Suprapubic skin (tissue), 4 donors: ENCODE measurements at regions not wholly inside any gene's neighbourhood (a gene's known extent, or its start where the extent isn't known, plus 50 kb on each side); places are given as distances from the start of the nearest gene placed in this dataset.

ENCODE experiments used
- DNase-seq, 2 donors: peaks; one replicate each; pipeline ENCODE4 v3.0.0-alpha.2; 2019; ENCODE audit warnings: low spot score in 2 of 2
- H3K27ac ChIP-seq: fragments of 200-600 bp; sonication (generic); one replicate; pipeline ENCODE4 v1.5.1; 2019
- H3K27me3 ChIP-seq: fragments of 200-600 bp; sonication (generic); one replicate; pipeline ENCODE4 v1.5.1; 2019
- H3K36me3 ChIP-seq: fragments of 200-600 bp; sonication (generic); one replicate; pipeline ENCODE4 v1.5.1; 2019
- H3K4me1 ChIP-seq: fragments of 200-600 bp; sonication (generic); one replicate; pipeline ENCODE4 v1.5.1; 2019
- H3K4me3 ChIP-seq: fragments of 200-600 bp; sonication (generic); one replicate; pipeline ENCODE4 v1.5.1; 2019; ENCODE audit warnings: mild to moderate bottlenecking
- H3K9me3 ChIP-seq: fragments of 200-600 bp; sonication (generic); one replicate; pipeline ENCODE4 v1.5.1; 2019
- CTCF ChIP-seq, 2 donors: fragments of 200-600 bp in 1 of 2; fragments of 450-650 bp in 1 of 2; sonication (generic) in 1 of 2; IDR thresholded peaks; one replicate each; pipeline ENCODE4 v1.5.1; 2016 to 2019; ENCODE audit warnings: antibody characterized with exemption in 2 of 2, mild to moderate bottlenecking in 1 of 2, moderate library complexity in 1 of 2
- EP300 ChIP-seq: sonication (generic); formaldehyde crosslinking; IDR thresholded peaks from one replicate; pipeline ENCODE4 v1.6.1; 2017; ENCODE audit warnings: antibody characterized with exemption
- POLR2A ChIP-seq, 2 donors: fragments of 450-650 bp; IDR thresholded peaks; one replicate each; pipeline ENCODE4 v1.6.1; 2017; ENCODE audit warnings: antibody characterized with exemption in 2 of 2, mild to moderate bottlenecking in 2 of 2, moderate library complexity in 2 of 2
- POLR2AphosphoS5 ChIP-seq, 3 donors: sonication (generic); formaldehyde crosslinking; IDR thresholded peaks; one replicate each; pipeline ENCODE4 v1.6.1; 2017; ENCODE audit warnings: antibody characterized with exemption in 3 of 3
- WGBS: methylation state at CpG from one replicate; pipeline ENCODE4 v1.1.5; 2018; 5-methylcytosine and 5-hydroxymethylcytosine counted together

GRCh38 chr16:63938661-63939060, 1183.2 kb downstream of the CDH11 start:
- WGBS, result 62% methylated on average over 4 of the region's 4 CpGs
- Histone ChIP-seq H3K36me3 (no peaks in the 10 kb centered on the region), H3K4me1 (no peaks in the 10 kb centered on the region)

GRCh38 chr16:63933841-63934240, 1188.0 kb downstream of the CDH11 start:
- Histone ChIP-seq H3K9me3 (no peaks in the 10 kb centered on the region), H3K27ac (no peak overlapping the region), H3K27me3 (no peaks in the 10 kb centered on the region), H3K4me1 (no peaks in the 10 kb centered on the region), H3K4me3 (no peak overlapping the region), H3K36me3 (no peaks in the 10 kb centered on the region)
- TF ChIP-seq POLR2AphosphoS5 (IDR thresholded peaks at IDR 0.05) (no peak), POLR2A (IDR thresholded peaks at IDR 0.05) (no peak), EP300 (no peak)
- WGBS, result 75% methylated on average over 3 of the region's 3 CpGs
- DNase-seq, result no peak

More at GRCh38 chr16:63938661-63939060, 1183.2 kb downstream of the CDH11 start:
- no peak for TF ChIP-seq CTCF (IDR thresholded peaks at IDR 0.05)
- TF ChIP-seq POLR2AphosphoS5 (IDR thresholded peaks at IDR 0.05), result no peak
- no peak for TF ChIP-seq POLR2A (IDR thresholded peaks at IDR 0.05)
- no peak for TF ChIP-seq EP300
- DNase-seq, result no peak
- no peak overlapping the region for H3K27ac ChIP-seq
- H3K27me3 ChIP-seq, result no peaks in the 10 kb centered on the region
- H3K9me3 ChIP-seq, result no peaks in the 10 kb centered on the region
- H3K4me3 ChIP-seq, result no peak overlapping the region

GRCh38 chr16:63928421-63928820, 1193.4 kb downstream of the CDH11 start:
- no peak for DNase-seq
- Histone ChIP-seq H3K9me3 (no peaks in the 10 kb centered on the region), H3K4me3 (no peak overlapping the region), H3K27ac (no peak overlapping the region), H3K4me1 (no peaks in the 10 kb centered on the region), H3K36me3 (no peaks in the 10 kb centered on the region), H3K27me3 (no peaks in the 10 kb centered on the region)
- no peak for TF ChIP-seq POLR2A (IDR thresholded peaks at IDR 0.05)
- TF ChIP-seq EP300, result no peak
- TF ChIP-seq POLR2AphosphoS5 (IDR thresholded peaks at IDR 0.05), result no peak
- TF ChIP-seq CTCF (IDR thresholded peaks at IDR 0.05), result no peak
- 94% methylated on average over 4 of the region's 4 CpGs for WGBS

GRCh38 chr16:63925221-63925620, 1196.6 kb downstream of the CDH11 start:
- Histone ChIP-seq H3K27me3 (no peaks in the 10 kb centered on the region), H3K9me3 (no peaks in the 10 kb centered on the region), H3K27ac (no peak overlapping the region), H3K4me3 (no peak overlapping the region), H3K36me3 (no peaks in the 10 kb centered on the region), H3K4me1 (no peaks in the 10 kb centered on the region)
- DNase-seq, result no peak
- WGBS, result 75% methylated on average over 5 of the region's 5 CpGs
- TF ChIP-seq CTCF (IDR thresholded peaks at IDR 0.05) (no peak), EP300 (no peak), POLR2A (IDR thresholded peaks at IDR 0.05) (no peak), POLR2AphosphoS5 (IDR thresholded peaks at IDR 0.05) (no peak)

GRCh38 chr16:63922560-63922959, 1199.3 kb downstream of the CDH11 start:
- H3K27me3 ChIP-seq, result no peaks in the 10 kb centered on the region
- no peaks in the 10 kb centered on the region for H3K9me3 ChIP-seq
- no peak for DNase-seq
- TF ChIP-seq POLR2A (IDR thresholded peaks at IDR 0.05) (no peak), CTCF (IDR thresholded peaks at IDR 0.05) (no peak), POLR2AphosphoS5 (IDR thresholded peaks at IDR 0.05) (no peak), EP300 (no peak)
- H3K36me3 ChIP-seq, result no peaks in the 10 kb centered on the region
- no peaks in the 10 kb centered on the region for H3K4me1 ChIP-seq
- H3K27ac ChIP-seq, result no peak overlapping the region
- no peak overlapping the region for H3K4me3 ChIP-seq

- DNase-seq, result no peak
- no peaks in the 10 kb centered on the region for H3K4me1 ChIP-seq
- 53% methylated on average over 3 of the region's 3 CpGs for WGBS
- no peaks in the 10 kb centered on the region for H3K27me3 ChIP-seq
- no peaks in the 10 kb centered on the region for H3K9me3 ChIP-seq
- no peak overlapping the region for H3K4me3 ChIP-seq
- no peaks in the 10 kb centered on the region for H3K36me3 ChIP-seq
- TF ChIP-seq EP300 (no peak), POLR2A (IDR thresholded peaks at IDR 0.05) (no peak)
- no peak overlapping the region for H3K27ac ChIP-seq
Observed at GRCh38 chr16:63921737-63922295, 1200.0 kb downstream of the CDH11 start.
